ENCODE measurements at regions not wholly inside any gene's neighbourhood (a gene's known extent, or its start where the extent isn't known, plus 50 kb on each side); places are given as distances from the start of the nearest gene placed in this dataset.
"Not testable (repeated sequence)": the region's sequence is repeated elsewhere in the genome, so short reads cannot be mapped to it uniquely, and the experiment has no call there.

- DNase-seq (ENCODE audit: low spot score), result no peak
Measured at GRCh38 chr12:102344691-102345090, 135.7 kb downstream of the IGF1 start.

DNA sequence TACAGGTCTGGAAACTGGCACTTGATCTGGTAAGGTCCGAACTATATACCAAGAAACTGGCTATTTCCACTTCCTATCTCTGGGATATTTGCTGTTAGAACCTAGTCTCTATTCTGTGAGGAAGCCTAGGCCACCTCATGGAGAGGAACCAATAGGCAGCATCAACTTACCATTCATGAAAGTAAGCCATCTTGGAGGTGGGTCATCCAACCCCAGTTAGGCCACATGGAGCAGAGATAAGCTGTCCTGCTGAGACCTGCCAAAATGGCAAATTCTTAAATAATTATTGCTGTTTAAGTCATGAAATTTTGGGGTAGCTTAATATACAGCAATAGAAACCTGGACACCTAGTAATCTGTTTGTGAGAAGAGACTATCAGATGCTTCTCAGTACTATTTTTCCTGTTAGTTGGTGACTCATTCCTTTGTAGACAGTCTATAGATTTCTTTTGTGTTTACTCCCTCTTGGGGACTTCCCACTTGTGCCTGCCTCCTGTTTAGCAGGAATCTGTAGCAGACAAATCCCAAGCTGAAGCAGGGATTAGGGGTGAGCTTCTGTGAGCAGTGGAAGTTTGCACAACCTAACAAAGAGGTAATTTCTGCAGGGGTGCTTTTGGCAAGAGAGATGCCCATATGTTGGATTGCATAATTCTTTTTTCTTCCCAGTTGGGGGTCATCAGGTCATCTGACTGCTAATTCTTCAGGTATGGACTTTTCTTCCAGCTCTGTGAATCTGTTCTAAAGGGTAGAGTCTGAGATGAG, 136.8 kb downstream of the IGF1 start:
- DNase-seq (ENCODE audit: low spot score), result no peak

- DNase-seq (ENCODE audit: low spot score), result no peak
Measured at GRCh38 chr12:102342281-102343006, 137.9 kb downstream of the IGF1 start.

- no peak for DNase-seq (ENCODE audit: low spot score)
Measured at GRCh38 chr12:102334765-102335164, 137.1 kb upstream of the PMCH start.

DNA sequence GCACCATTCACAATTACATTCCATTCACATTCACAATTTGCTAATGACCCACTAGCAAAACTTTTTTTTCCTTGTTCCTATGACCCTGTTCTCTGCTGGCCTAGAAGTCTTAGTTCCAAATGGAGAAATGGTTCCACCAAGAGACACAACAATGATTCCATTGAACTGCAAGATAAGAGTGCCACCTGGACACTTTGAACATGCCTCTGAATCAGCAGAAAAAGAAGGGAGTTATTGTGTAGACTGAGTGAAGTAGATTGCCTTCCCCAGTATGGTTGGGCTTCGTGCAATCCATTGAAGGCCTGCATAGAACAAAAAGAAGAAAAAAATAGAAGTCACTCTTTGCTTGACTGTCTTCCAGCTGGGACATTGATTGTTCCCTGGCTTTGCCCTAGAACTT, 133.8 kb upstream of the PMCH start:
- DNase-seq (ENCODE audit: low spot score), result no peak

GRCh38 chr12:102329883-102330282, 132.2 kb upstream of the PMCH start:
- no peak for DNase-seq (ENCODE audit: low spot score)

GRCh38 chr12:102326982-102327381, 129.3 kb upstream of the PMCH start:
- no peak for DNase-seq (ENCODE audit: low spot score)

DNA sequence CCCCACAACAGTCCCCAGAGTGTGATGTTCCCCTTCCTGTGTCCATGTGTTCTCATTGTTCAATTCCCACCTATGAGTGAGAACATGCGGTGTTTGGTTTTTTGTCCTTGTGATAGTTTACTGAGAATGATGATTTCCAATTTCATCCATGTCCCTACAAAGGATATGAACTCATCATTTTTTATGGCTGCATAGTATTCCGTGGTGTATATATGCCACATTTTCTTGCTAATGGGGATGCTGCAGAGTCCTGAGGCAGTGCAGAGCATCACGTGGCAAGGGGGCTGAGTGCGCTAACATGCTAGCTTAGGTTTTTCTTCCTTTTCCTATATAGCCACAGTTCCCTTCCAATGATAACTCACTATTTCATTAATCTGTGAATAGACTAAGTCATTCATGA, 127.5 kb upstream of the PMCH start:
- DNase-seq (ENCODE audit: low spot score), result not testable (repeated sequence)

- no peak for DNase-seq (ENCODE audit: low spot score)
Measured at GRCh38 chr12:102323799-102324198, 126.2 kb upstream of the PMCH start.

GRCh38 chr12:102322254-102322653, 124.6 kb upstream of the PMCH start:
- no peak for DNase-seq (ENCODE audit: low spot score)

GRCh38 chr12:102321305-102322082, 123.9 kb upstream of the PMCH start:
- DNase-seq (ENCODE audit: low spot score), result no peak

GRCh38 chr12:102317155-102317554, 119.5 kb upstream of the PMCH start:
- no peak for DNase-seq (ENCODE audit: low spot score)

DNA sequence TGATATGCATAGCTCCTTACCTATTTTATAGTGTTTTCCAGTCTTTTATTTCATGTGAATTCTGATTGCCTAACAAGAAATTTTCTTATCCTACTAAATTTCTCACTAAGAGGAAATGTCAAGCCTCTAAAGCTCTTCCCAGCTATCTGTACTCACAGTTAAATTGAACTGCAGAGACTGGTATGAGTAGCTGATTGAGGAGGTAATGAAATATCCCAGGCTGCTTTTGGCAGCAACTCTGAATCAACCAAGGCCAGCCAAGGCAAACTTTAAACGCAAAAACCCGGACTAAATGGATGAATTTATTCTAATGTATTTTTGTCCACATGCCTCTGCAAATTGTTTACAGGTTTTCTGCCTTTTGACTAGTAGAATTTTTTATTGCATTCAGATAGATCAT, 119.1 kb upstream of the PMCH start:
- no peak for DNase-seq (ENCODE audit: low spot score)

DNA sequence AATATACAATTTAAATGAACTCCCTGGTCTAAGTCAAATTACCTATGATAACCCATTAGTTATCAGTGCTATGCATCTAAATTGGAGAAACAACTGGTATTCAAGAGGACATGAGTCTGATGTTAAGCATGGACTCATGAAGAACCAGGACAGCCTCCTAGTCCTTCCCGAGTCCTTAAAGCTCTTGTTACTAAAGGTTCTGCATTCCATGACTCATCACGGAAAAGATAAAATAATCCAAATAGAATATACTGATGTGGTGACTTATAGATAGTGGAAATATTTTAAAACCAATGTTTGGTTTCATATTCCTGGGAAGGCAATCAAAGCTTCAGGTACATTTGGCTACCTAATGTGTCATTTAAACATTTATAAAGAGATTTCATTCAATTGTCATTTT, 117.2 kb upstream of the PMCH start:
- DNase-seq (ENCODE audit: low spot score), result no peak

GRCh38 chr12:102313116-102313971, 115.7 kb upstream of the PMCH start:
- not testable (repeated sequence) for DNase-seq (ENCODE audit: low spot score)

DNA sequence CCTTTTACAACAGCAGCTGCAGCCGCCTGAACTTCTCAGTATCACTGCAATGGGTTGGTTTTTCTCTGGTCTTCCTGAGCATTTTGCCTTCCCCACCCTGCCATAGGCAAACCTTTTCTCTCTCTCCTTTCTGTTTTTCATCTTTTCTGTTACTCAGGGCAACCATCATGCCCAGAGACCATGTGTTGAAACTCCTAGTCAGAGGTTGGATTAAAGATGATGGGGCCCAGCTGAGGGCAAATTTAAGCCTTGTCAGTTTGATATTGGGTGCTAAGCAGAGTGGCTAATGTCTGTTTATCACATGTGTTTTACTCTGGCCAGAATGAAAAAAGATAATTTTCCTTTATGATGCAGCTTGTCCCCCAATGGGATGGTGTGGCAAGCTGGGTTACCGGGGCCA, 107.9 kb upstream of the PMCH start:
- DNase-seq (ENCODE audit: low spot score), result no peak

DNA sequence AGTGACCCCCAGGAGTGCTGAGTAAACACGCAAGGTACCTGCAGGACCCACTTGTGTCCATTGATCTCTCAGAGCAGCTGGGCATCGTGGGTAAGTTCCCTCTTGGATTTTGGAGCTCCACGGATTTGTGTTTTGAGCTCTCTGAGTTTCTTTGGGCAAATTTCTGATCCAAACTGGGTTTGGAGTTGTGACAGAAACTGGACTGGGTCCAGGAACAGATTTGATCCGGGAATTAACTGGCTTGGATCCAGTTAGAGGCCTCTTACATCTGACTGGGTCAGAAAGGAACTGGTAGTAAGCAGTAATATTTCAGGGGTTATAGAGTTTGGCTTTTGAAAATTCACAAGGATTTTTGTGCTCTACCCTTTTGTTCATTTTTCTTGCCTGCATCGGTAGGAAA, 107.0 kb upstream of the PMCH start:
- DNase-seq (ENCODE audit: low spot score), result not testable (repeated sequence)

GRCh38 chr12:102302553-102302952, 104.9 kb upstream of the PMCH start:
- DNase-seq (ENCODE audit: low spot score), result no peak

GRCh38 chr12:102301547-102301946, 103.9 kb upstream of the PMCH start:
- no peak for DNase-seq (ENCODE audit: low spot score)

DNA sequence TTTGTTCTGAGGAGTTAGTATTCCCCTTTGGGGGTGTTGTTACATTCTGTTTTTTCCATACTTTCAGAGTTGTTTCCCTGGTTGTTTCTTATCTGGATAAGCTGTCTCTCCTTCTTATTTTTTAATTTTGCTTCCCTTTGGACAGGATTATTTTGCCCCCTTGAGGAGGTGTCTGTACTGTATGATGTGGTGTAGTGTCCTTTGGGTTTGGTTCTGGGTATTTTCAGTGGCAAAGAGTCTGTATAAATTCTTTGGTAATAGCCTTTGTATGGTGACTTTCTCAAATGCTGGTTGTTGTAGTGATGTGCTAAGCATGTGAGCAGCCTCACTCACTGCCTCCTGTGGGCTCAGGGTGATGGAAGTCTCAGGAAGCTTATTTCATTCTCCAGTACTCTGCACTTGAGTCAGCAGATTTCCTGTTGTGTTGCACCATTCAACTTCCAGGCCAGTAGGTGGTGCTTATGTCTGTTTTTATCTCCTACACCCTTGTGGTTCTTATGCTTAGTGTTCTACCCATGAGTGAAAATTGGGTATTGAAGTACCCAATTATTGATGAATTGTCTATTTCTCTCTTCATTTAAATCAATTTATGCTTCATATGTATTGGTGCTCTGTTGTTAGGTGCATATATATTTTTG, 103.3 kb upstream of the PMCH start:
- DNase-seq (ENCODE audit: low spot score), result peak; percentile 1

DNA sequence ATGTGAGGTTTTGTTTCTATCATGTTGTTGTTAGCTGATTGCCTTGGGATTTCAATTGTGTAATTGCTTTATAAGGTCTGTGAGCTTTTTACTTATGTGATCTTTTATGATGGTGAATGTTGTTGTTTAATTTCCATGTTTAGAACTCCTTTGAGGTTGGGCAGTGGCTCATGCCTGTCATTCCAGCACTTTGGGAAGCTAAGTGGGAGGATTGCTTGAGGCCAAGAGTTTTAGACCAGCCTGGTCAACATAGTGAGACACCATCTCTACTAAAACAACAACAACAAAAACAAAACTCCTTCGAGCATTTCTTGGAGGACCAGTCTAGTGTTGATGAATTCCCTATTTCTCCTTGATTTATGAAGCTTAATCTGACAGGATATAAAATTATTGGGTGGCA, 102.1 kb upstream of the PMCH start:
- no peak for DNase-seq (ENCODE audit: low spot score)
